ENCODE measurements at regions not wholly inside any gene's neighbourhood (a gene's known extent, or its start where the extent isn't known, plus 50 kb on each side); places are given as distances from the start of the nearest gene placed in this dataset.

DNA sequence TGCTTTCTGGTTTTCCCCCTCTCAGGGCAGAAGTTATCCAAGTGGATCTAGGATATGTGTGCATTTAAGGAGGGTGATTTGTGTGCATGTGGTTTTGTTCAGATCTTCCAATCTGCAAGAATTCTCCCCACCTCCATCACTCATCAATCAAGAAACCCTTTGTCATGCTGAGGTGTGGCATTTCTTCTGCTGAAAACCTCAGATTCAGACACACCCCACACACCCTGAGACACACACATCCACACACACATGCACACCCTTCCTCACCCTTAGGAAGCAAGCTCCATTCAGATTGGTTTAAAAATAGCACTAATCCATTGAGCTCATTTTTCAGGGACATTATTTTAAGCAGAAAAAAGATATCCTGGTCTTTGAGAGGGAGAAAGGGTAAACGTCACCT lies 106.1 kb upstream of the HSD17B12 start:
- TF ChIP-seq CTCF (IDR thresholded peaks at IDR 0.05 in 8 of 11, conservative IDR thresholded peaks at IDR 0.05 in 3 of 11), result no peak
- no peak for TF ChIP-seq POLR2A (IDR thresholded peaks at IDR 0.05)

Data from spleen (tissue), 7 donors.